Upper lobe of left lung (tissue), 4 donors: ENCODE measurements at regions not wholly inside any gene's neighbourhood (a gene's known extent, or its start where the extent isn't known, plus 50 kb on each side); places are given as distances from the start of the nearest gene placed in this dataset.

Experiments used
- EP300 ChIP-seq, 4 donors: sonication (generic); formaldehyde crosslinking; IDR thresholded peaks; one replicate each; pipeline ENCODE4 v1.5.1; 2017; ENCODE audit warnings: antibody characterized with exemption in 4 of 4, control low read depth in 2 of 4
- POLR2A ChIP-seq, 4 donors: fragments of 450-650 bp; IDR thresholded peaks; one replicate each; pipeline ENCODE4 v1.5.1; 2016 to 2017; ENCODE audit warnings: antibody characterized with exemption in 4 of 4, mild to moderate bottlenecking in 2 of 4
- POLR2AphosphoS5 ChIP-seq, 2 donors: sonication (generic); formaldehyde crosslinking; IDR thresholded peaks; one replicate each; pipeline ENCODE4 v1.5.1; 2017; ENCODE audit warnings: antibody characterized with exemption in 2 of 2
- TF ChIP-seq, protein P1 (sequence below), 6 experiments: fragments of 450-650 bp in 4 of 6; fragments of 200-600 bp in 2 of 6; sonication (generic) in 2 of 6; IDR thresholded peaks; one replicate each; pipeline ENCODE4 v1.5.1; 2016 to 2019; ENCODE audit warnings: antibody characterized with exemption in 6 of 6

DNA sequence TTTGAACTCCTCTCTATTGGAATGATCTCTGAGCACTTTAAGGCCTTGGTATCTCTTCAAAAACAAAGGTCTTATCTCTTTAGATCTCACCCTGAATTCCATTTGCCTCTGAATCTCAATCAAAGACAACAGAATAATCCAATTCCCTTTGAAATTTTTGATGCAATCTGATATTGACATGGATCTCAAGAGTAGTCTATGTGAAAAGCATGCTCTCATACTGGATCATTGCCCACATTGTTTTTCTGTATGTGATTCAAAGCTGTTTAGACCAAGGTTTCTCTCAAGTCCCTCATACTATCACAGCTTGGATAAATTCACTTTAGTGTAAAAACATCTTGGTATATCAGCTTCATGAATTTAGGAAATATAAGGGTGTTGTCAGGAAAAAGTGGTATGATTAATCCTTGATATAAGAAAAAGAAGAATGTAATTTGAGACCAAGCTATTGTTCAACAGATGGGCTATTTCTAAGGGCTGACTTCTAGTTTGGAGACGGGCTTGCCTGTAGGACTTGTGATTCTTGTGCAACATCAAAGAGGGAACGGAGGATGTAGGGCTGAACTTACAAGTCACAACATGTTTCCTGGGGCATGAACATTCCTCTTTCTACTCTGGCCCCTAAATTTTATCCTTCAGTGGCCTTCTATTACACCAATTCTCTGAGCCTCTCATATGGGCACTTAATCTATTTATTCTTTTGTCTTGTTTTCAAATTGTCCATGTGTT, 77.9 kb upstream of the CITED2 start:
- TF ChIP-seq, protein P1, sequence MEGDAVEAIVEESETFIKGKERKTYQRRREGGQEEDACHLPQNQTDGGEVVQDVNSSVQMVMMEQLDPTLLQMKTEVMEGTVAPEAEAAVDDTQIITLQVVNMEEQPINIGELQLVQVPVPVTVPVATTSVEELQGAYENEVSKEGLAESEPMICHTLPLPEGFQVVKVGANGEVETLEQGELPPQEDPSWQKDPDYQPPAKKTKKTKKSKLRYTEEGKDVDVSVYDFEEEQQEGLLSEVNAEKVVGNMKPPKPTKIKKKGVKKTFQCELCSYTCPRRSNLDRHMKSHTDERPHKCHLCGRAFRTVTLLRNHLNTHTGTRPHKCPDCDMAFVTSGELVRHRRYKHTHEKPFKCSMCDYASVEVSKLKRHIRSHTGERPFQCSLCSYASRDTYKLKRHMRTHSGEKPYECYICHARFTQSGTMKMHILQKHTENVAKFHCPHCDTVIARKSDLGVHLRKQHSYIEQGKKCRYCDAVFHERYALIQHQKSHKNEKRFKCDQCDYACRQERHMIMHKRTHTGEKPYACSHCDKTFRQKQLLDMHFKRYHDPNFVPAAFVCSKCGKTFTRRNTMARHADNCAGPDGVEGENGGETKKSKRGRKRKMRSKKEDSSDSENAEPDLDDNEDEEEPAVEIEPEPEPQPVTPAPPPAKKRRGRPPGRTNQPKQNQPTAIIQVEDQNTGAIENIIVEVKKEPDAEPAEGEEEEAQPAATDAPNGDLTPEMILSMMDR (IDR thresholded peaks at IDR 0.05) = no peak
- TF ChIP-seq POLR2AphosphoS5 (IDR thresholded peaks at IDR 0.05) (no peak), POLR2A (IDR thresholded peaks at IDR 0.05) (no peak), EP300 (IDR thresholded peaks at IDR 0.05) (no peak)
